GM10248 (cell line): ENCODE measurements at regions not wholly inside any gene's neighbourhood (a gene's known extent, or its start where the extent isn't known, plus 50 kb on each side); places are given as distances from the start of the nearest gene placed in this dataset.
"Not testable (repeated sequence)": the region's sequence is repeated elsewhere in the genome, so short reads cannot be mapped to it uniquely, and the experiment has no call there.

ENCODE experiments used
- CTCF ChIA-PET: fragments of 300-600 bp; sonication (Branson Sonifier 250); formaldehyde crosslinking; extraction: SDS; loops from one replicate; lab custom pipeline; 2021; ENCODE audit warnings: antibody characterized with exemption; lab: Yijun Ruan, JAX
- POLR2A ChIA-PET: fragments of 350-650 bp; sonication (Branson Sonifier 250); formaldehyde crosslinking; extraction: SDS; loops from one replicate; lab custom pipeline; 2020; ENCODE audit warnings: antibody characterized with exemption; lab: Yijun Ruan, JAX
- DNase-seq: peaks from one replicate; pipeline ENCODE4 v3.0.0; 2012; ENCODE audit errors: extremely low spot score
- CTCF ChIP-seq: IDR thresholded peaks from 2 replicates; pipeline ENCODE4 v1.5.1; 2012; ENCODE audit warnings: mild to moderate bottlenecking, low read depth; ENCODE audit errors: extremely low read depth, missing control alignments, control extremely low read depth

GRCh38 chr2:67164771-67165522, 232.2 kb upstream of the ETAA1 start:
- ChIA-PET CTCF (no interaction called here), POLR2A (no interaction called here)
- DNase-seq: no peak
- no peak for TF ChIP-seq CTCF

- CTCF ChIA-PET: no interaction called here
- DNase-seq: no peak
- POLR2A ChIA-PET: no interaction called here
- no peak for TF ChIP-seq CTCF
These were observed 231.6 kb upstream of the ETAA1 start for GRCh38 chr2:67165523-67165990.

- DNase-seq, POLR2A ChIA-PET, CTCF ChIA-PET: not testable (repeated sequence)
These were observed 230.6 kb upstream of the ETAA1 start for GRCh38 chr2:67166511-67166910.

GRCh38 chr2:67169417-67170140, 227.6 kb upstream of the ETAA1 start:
- no peak for DNase-seq
- CTCF ChIA-PET: interaction anchor here (1.0 kb wide), 1 partner anchor 10 kb away, joined by 3 read pairs; no protein-coding TSS in a partner anchor
- no peak for TF ChIP-seq CTCF
- POLR2A ChIA-PET: no interaction called here

- DNase-seq: no peak
- ChIA-PET POLR2A (no interaction called here), CTCF (interaction anchor here (0.9 kb wide), 1 partner anchor 10 kb away, joined by 3 read pairs; no protein-coding TSS in a partner anchor)
- no peak for TF ChIP-seq CTCF
These were observed 217.6 kb upstream of the ETAA1 start for GRCh38 chr2:67179526-67179925.

- DNase-seq: no peak
- ChIA-PET CTCF (no interaction called here), POLR2A (no interaction called here)
- TF ChIP-seq CTCF: no peak
These were observed 216.3 kb upstream of the ETAA1 start for GRCh38 chr2:67180841-67181240.

GRCh38 chr2:67182884-67183283, 214.2 kb upstream of the ETAA1 start:
- ChIA-PET CTCF (interaction anchor here (1.0 to 1.3 kb wide), 2 partner anchors 9 to 23 kb away, joined by 3 to 4 read pairs; no protein-coding TSS in a partner anchor), POLR2A (no interaction called here)
- no peak for DNase-seq
- no peak for TF ChIP-seq CTCF
